OCI-LY1 (cell line): ENCODE measurements at regions not wholly inside any gene's neighbourhood (a gene's known extent, or its start where the extent isn't known, plus 50 kb on each side); places are given as distances from the start of the nearest gene placed in this dataset.

Experiments
- CTCF ChIP-seq: fragments of 200-600 bp; sonication (generic), shearing (Covaris generic); IDR thresholded peaks from 2 replicates; pipeline ENCODE4 v1.5.1; 2017; ENCODE audit warnings: mild to moderate bottlenecking, antibody characterized with exemption, low read length, moderate library complexity, mixed read lengths
- EZH2 ChIP-seq: fragments of 200-600 bp; sonication (generic), shearing (Covaris generic); IDR thresholded peaks from 2 replicates; pipeline ENCODE4 v1.8.0; 2017; ENCODE audit warnings: borderline replicate concordance, mixed run types, mild to moderate bottlenecking, antibody characterized with exemption, low read length, moderate library complexity, mixed read lengths

- TF ChIP-seq CTCF (no peak), EZH2 (no peak)
Observed at GRCh38 chr2:36174920-36175319, 180.7 kb upstream of the CRIM1 start.
